Central memory CD8-positive, alpha-beta T cell (primary cell): ENCODE measurements at regions not wholly inside any gene's neighbourhood (a gene's known extent, or its start where the extent isn't known, plus 50 kb on each side); places are given as distances from the start of the nearest gene placed in this dataset.

Experiments
- ATAC-seq: fragments of 150-1000 bp; cut with Tn5 transposase; replicated peaks from 2 replicates; pipeline ENCODE4 v1.10.0; 2022; ENCODE audit warnings: mild to moderate bottlenecking, moderate FRiP score, moderate number of reproducible peaks; ENCODE audit not compliant: poor library complexity, severe bottlenecking; ENCODE audit errors: extremely low read depth
- DNase-seq, 2 donors: peaks; one replicate each; pipeline ENCODE4 v3.0.0; 2021; ENCODE audit warnings: low spot score in 2 of 2
- H3K27ac Mint-ChIP-seq: one replicate; pipeline ENCODE4 v1.8.0; 2022; ENCODE audit warnings: low read depth, mild to moderate bottlenecking, moderate library complexity, mixed read lengths
- H3K27me3 Mint-ChIP-seq: one replicate; pipeline ENCODE4 v1.8.0; 2022; ENCODE audit warnings: mixed read lengths
- H3K36me3 Mint-ChIP-seq: one replicate; pipeline ENCODE4 v1.8.0; 2022; ENCODE audit warnings: mild to moderate bottlenecking, moderate library complexity, mixed read lengths; ENCODE audit not compliant: insufficient read depth
- H3K4me1 Mint-ChIP-seq: one replicate; pipeline ENCODE4 v1.8.0; 2022; ENCODE audit warnings: mixed read lengths
- H3K4me3 Mint-ChIP-seq: one replicate; pipeline ENCODE4 v1.8.0; 2022; ENCODE audit warnings: mild to moderate bottlenecking, moderate library complexity, mixed read lengths
- H3K9me3 Mint-ChIP-seq: one replicate; pipeline ENCODE4 v1.8.0; 2022; ENCODE audit warnings: mixed read lengths

GRCh38 chr5:97832645-97833296, 649.7 kb upstream of the RIOK2 start:
- H3K36me3 Mint-ChIP-seq: no peaks in the 10 kb centered on the region
- no peak overlapping the region for H3K4me3 Mint-ChIP-seq
- H3K9me3 Mint-ChIP-seq: peaks cover 17% of the 10 kb centered on the region

GRCh38 chr5:97834561-97834960, 651.5 kb upstream of the RIOK2 start:
- no peaks in the 10 kb centered on the region for H3K36me3 Mint-ChIP-seq
- no peaks in the 10 kb centered on the region for H3K4me1 Mint-ChIP-seq
- no peaks in the 10 kb centered on the region for H3K27me3 Mint-ChIP-seq
- DNase-seq (no peak), ATAC-seq (no peak)
- H3K4me3 Mint-ChIP-seq: no peak overlapping the region
- H3K27ac Mint-ChIP-seq: no peak overlapping the region
- peaks cover 17% of the 10 kb centered on the region for H3K9me3 Mint-ChIP-seq

More at GRCh38 chr5:97832645-97833296, 649.7 kb upstream of the RIOK2 start:
- DNase-seq: no peak
- no peak for ATAC-seq
- H3K27me3 Mint-ChIP-seq: no peaks in the 10 kb centered on the region
- no peaks in the 10 kb centered on the region for H3K4me1 Mint-ChIP-seq
- H3K27ac Mint-ChIP-seq: no peak overlapping the region

- no peak overlapping the region for H3K27ac Mint-ChIP-seq
- DNase-seq: no peak
- no peak for ATAC-seq
- peaks cover 17% of the 10 kb centered on the region for H3K9me3 Mint-ChIP-seq
- no peaks in the 10 kb centered on the region for H3K27me3 Mint-ChIP-seq
- H3K4me1 Mint-ChIP-seq: no peaks in the 10 kb centered on the region
- H3K36me3 Mint-ChIP-seq: no peaks in the 10 kb centered on the region
- no peak overlapping the region for H3K4me3 Mint-ChIP-seq
Observed at GRCh38 chr5:97835112-97835511, 652.1 kb upstream of the RIOK2 start.

GRCh38 chr5:97836816-97837215, 653.8 kb upstream of the RIOK2 start:
- Mint-ChIP-seq H3K36me3 (no peaks in the 10 kb centered on the region), H3K9me3 (peaks cover 11% of the 10 kb centered on the region), H3K27ac (no peak overlapping the region), H3K27me3 (no peaks in the 10 kb centered on the region), H3K4me3 (no peak overlapping the region), H3K4me1 (no peaks in the 10 kb centered on the region)
- no peak for ATAC-seq
- DNase-seq: no peak

- Mint-ChIP-seq H3K36me3 (no peaks in the 10 kb centered on the region), H3K27me3 (no peaks in the 10 kb centered on the region), H3K27ac (no peak overlapping the region), H3K4me3 (no peak overlapping the region), H3K9me3 (peaks cover 5% of the 10 kb centered on the region), H3K4me1 (no peaks in the 10 kb centered on the region)
- ATAC-seq (no peak), DNase-seq (no peak)
Observed at GRCh38 chr5:97838214-97838613, 655.2 kb upstream of the RIOK2 start.

- no peaks in the 10 kb centered on the region for H3K4me1 Mint-ChIP-seq
- no peak overlapping the region for H3K4me3 Mint-ChIP-seq
- no peak for DNase-seq
- no peak overlapping the region for H3K27ac Mint-ChIP-seq
- H3K36me3 Mint-ChIP-seq: no peaks in the 10 kb centered on the region
- no peaks in the 10 kb centered on the region for H3K27me3 Mint-ChIP-seq
- ATAC-seq: no peak
- peaks cover 5% of the 10 kb centered on the region for H3K9me3 Mint-ChIP-seq
Observed at GRCh38 chr5:97839341-97840086, 656.5 kb upstream of the RIOK2 start.

- no peak for ATAC-seq
- Mint-ChIP-seq H3K4me1 (no peaks in the 10 kb centered on the region), H3K36me3 (no peaks in the 10 kb centered on the region), H3K9me3 (peaks cover 5% of the 10 kb centered on the region), H3K27me3 (no peaks in the 10 kb centered on the region), H3K4me3 (no peak overlapping the region), H3K27ac (no peak overlapping the region)
- DNase-seq: no peak
Observed at GRCh38 chr5:97840643-97841042, 657.6 kb upstream of the RIOK2 start.

- Mint-ChIP-seq H3K27me3 (no peaks in the 10 kb centered on the region), H3K36me3 (no peaks in the 10 kb centered on the region), H3K27ac (no peak overlapping the region), H3K9me3 (peaks cover 4% of the 10 kb centered on the region), H3K4me3 (no peak overlapping the region), H3K4me1 (no peaks in the 10 kb centered on the region)
- no peak for DNase-seq
- no peak for ATAC-seq
Observed at GRCh38 chr5:97842687-97843086, 659.6 kb upstream of the RIOK2 start.

GRCh38 chr5:97844797-97845196, 661.8 kb upstream of the RIOK2 start:
- no peaks in the 10 kb centered on the region for H3K27me3 Mint-ChIP-seq

GRCh38 chr5:97846643-97847042, 663.6 kb upstream of the RIOK2 start:
- Mint-ChIP-seq H3K4me3 (no peak overlapping the region), H3K27ac (no peak overlapping the region), H3K27me3 (no peaks in the 10 kb centered on the region), H3K4me1 (no peaks in the 10 kb centered on the region), H3K36me3 (no peaks in the 10 kb centered on the region), H3K9me3 (peaks cover 4% of the 10 kb centered on the region)
- DNase-seq (no peak), ATAC-seq (no peak)

More at GRCh38 chr5:97844797-97845196, 661.8 kb upstream of the RIOK2 start:
- Mint-ChIP-seq H3K4me3 (no peak overlapping the region), H3K4me1 (no peaks in the 10 kb centered on the region), H3K36me3 (no peaks in the 10 kb centered on the region), H3K9me3 (peaks cover 4% of the 10 kb centered on the region), H3K27ac (no peak overlapping the region)
- DNase-seq: no peak
- no peak for ATAC-seq

GRCh38 chr5:97847920-97848631, 665.0 kb upstream of the RIOK2 start:
- no peak for DNase-seq
- no peaks in the 10 kb centered on the region for H3K36me3 Mint-ChIP-seq
- H3K4me3 Mint-ChIP-seq: no peak overlapping the region
- no peak for ATAC-seq
- no peaks in the 10 kb centered on the region for H3K4me1 Mint-ChIP-seq
- H3K27ac Mint-ChIP-seq: no peak overlapping the region
- H3K27me3 Mint-ChIP-seq: no peaks in the 10 kb centered on the region
- peaks cover 4% of the 10 kb centered on the region for H3K9me3 Mint-ChIP-seq

GRCh38 chr5:97851036-97851435, 668.0 kb upstream of the RIOK2 start:
- no peak for DNase-seq
- no peak overlapping the region for H3K4me3 Mint-ChIP-seq
- no peak for ATAC-seq
- no peaks in the 10 kb centered on the region for H3K36me3 Mint-ChIP-seq
- H3K27ac Mint-ChIP-seq: no peak overlapping the region
- peaks cover 2% of the 10 kb centered on the region for H3K9me3 Mint-ChIP-seq
- no peaks in the 10 kb centered on the region for H3K27me3 Mint-ChIP-seq
- H3K4me1 Mint-ChIP-seq: no peaks in the 10 kb centered on the region
